ENCODE measurements at regions not wholly inside any gene's neighbourhood (a gene's known extent, or its start where the extent isn't known, plus 50 kb on each side); places are given as distances from the start of the nearest gene placed in this dataset.

GRCh38 chr3:194072691-194073279, 63.2 kb upstream of the HES1 start:
- TF ChIP-seq POLR2AphosphoS5 (IDR thresholded peaks at IDR 0.05; ENCODE audit: low read depth, low read length) (no peak), POLR2A (IDR thresholded peaks at IDR 0.05; ENCODE audit: low read depth, low read length) (no peak)

All from GM12892 (cell line).